GM19452 (cell line): ENCODE measurements at regions not wholly inside any gene's neighbourhood (a gene's known extent, or its start where the extent isn't known, plus 50 kb on each side); places are given as distances from the start of the nearest gene placed in this dataset.
"Not testable (repeated sequence)": the region's sequence is repeated elsewhere in the genome, so short reads cannot be mapped to it uniquely, and the experiment has no call there.

ENCODE experiments used
- ATAC-seq: cut with Tn5 transposase; IDR thresholded peaks from one replicate; pipeline ENCODE4 v1.9.1; 2021; ENCODE audit not compliant: unreplicated experiment

GRCh38 chr1:222074317-222074716 is 332.4 kb upstream of the DUSP10 start:
- ATAC-seq = no peak

GRCh38 chr1:222073307-222073995 is 331.6 kb upstream of the DUSP10 start:
- no peak for ATAC-seq

- no peak for ATAC-seq
These were observed 329.5 kb upstream of the DUSP10 start for GRCh38 chr1:222071387-222071786.

GRCh38 chr1:222068937-222069336 is 327.0 kb upstream of the DUSP10 start:
- ATAC-seq = no peak

GRCh38 chr1:222068101-222068500 is 326.2 kb upstream of the DUSP10 start:
- no peak for ATAC-seq

GRCh38 chr1:222066539-222066938 is 324.6 kb upstream of the DUSP10 start:
- ATAC-seq = no peak

GRCh38 chr1:222065234-222065633 is 323.3 kb upstream of the DUSP10 start:
- ATAC-seq = no peak

GRCh38 chr1:222064388-222065211 is 322.7 kb upstream of the DUSP10 start:
- ATAC-seq = no peak

GRCh38 chr1:222062640-222063039 is 320.8 kb upstream of the DUSP10 start:
- no peak for ATAC-seq

- ATAC-seq = no peak
These were observed 319.9 kb upstream of the DUSP10 start for GRCh38 chr1:222061711-222062359.

- no peak for ATAC-seq
These were observed 318.5 kb upstream of the DUSP10 start for GRCh38 chr1:222060210-222060916.

- no peak for ATAC-seq
These were observed 316.4 kb upstream of the DUSP10 start for GRCh38 chr1:222058249-222058648.

GRCh38 chr1:222057162-222057561 is 315.3 kb upstream of the DUSP10 start:
- ATAC-seq = no peak

GRCh38 chr1:222054416-222054815 is 312.5 kb upstream of the DUSP10 start:
- ATAC-seq = no peak

GRCh38 chr1:222053790-222054294 is 312.0 kb upstream of the DUSP10 start:
- no peak for ATAC-seq

- ATAC-seq = not testable (repeated sequence)
These were observed 309.4 kb upstream of the DUSP10 start for GRCh38 chr1:222051311-222051710.

GRCh38 chr1:222049661-222050060 is 307.8 kb upstream of the DUSP10 start:
- not testable (repeated sequence) for ATAC-seq

- ATAC-seq = no peak
These were observed 307.3 kb upstream of the DUSP10 start for GRCh38 chr1:222049176-222049575.

- peak; percentile 80 for ATAC-seq
These were observed 306.3 kb upstream of the DUSP10 start for GRCh38 chr1:222048094-222048595.

- no peak for ATAC-seq
These were observed 305.5 kb upstream of the DUSP10 start for GRCh38 chr1:222047366-222047765.
